ENCODE measurements at regions not wholly inside any gene's neighbourhood (a gene's known extent, or its start where the extent isn't known, plus 50 kb on each side); places are given as distances from the start of the nearest gene placed in this dataset.

GRCh38 chr5:173691931-173692330, 75.5 kb upstream of the BOD1 start:
- no peak overlapping the region for H3K27ac Mint-ChIP-seq (ENCODE audit: low read depth, unreplicated experiment)
- no TSS peak for BruUV-seq (replicated peaks)
- no peak for DNase-seq (ENCODE audit: unreplicated experiment)
- TF ChIP-seq CTCF (IDR thresholded peaks at IDR 0.05; ENCODE audit: unreplicated experiment): no peak
- H3K36me3 Mint-ChIP-seq (ENCODE audit: insufficient read depth, unreplicated experiment): no peaks in the 10 kb centered on the region
- no peak overlapping the region for H3K4me3 Mint-ChIP-seq (ENCODE audit: unreplicated experiment)
- CTCF ChIA-PET: interaction anchor here (0.6 kb wide), 1 partner anchor 9 kb away, joined by 3 read pairs; no protein-coding TSS in a partner anchor
- H3K4me1 Mint-ChIP-seq (ENCODE audit: insufficient read depth, unreplicated experiment): peaks cover 2% of the 10 kb centered on the region
- H3K9me3 Mint-ChIP-seq (ENCODE audit: unreplicated experiment): no peaks in the 10 kb centered on the region
- POLR2A ChIA-PET: interaction anchor here (1.2 kb wide), 1 partner anchor 26 kb away, joined by 3 read pairs; no protein-coding TSS in a partner anchor
- no peaks in the 10 kb centered on the region for H3K27me3 Mint-ChIP-seq (ENCODE audit: insufficient read depth, unreplicated experiment)
- intact Hi-C loops (cut with micrococcal nuclease): no loop called here

GRCh38 chr5:173693670-173694069, 77.2 kb upstream of the BOD1 start:
- H3K4me1 Mint-ChIP-seq (ENCODE audit: insufficient read depth, unreplicated experiment): no peaks in the 10 kb centered on the region
- no TSS peak for BruUV-seq (replicated peaks)
- no peak overlapping the region for H3K4me3 Mint-ChIP-seq (ENCODE audit: unreplicated experiment)
- no peak overlapping the region for H3K27ac Mint-ChIP-seq (ENCODE audit: low read depth, unreplicated experiment)
- no peaks in the 10 kb centered on the region for H3K36me3 Mint-ChIP-seq (ENCODE audit: insufficient read depth, unreplicated experiment)
- DNase-seq (ENCODE audit: unreplicated experiment): no peak
- ChIA-PET CTCF (interaction anchor here (0.6 to 1.6 kb wide), 5 partner anchors 15 to 1231 kb away, joined by 3 to 6 read pairs (median 4); no protein-coding TSS in a partner anchor), POLR2A (no interaction called here)
- no peaks in the 10 kb centered on the region for H3K27me3 Mint-ChIP-seq (ENCODE audit: insufficient read depth, unreplicated experiment)
- no peaks in the 10 kb centered on the region for H3K9me3 Mint-ChIP-seq (ENCODE audit: unreplicated experiment)
- no peak for TF ChIP-seq CTCF (IDR thresholded peaks at IDR 0.05; ENCODE audit: unreplicated experiment)
- intact Hi-C loops (cut with micrococcal nuclease): no loop called here

- POLR2A ChIA-PET: interaction anchor here (1.3 to 1.7 kb wide), 2 partner anchors 11 to 219 kb away, joined by 3 read pairs; no protein-coding TSS in a partner anchor
- no peaks in the 10 kb centered on the region for H3K4me1 Mint-ChIP-seq (ENCODE audit: insufficient read depth, unreplicated experiment)
- no peaks in the 10 kb centered on the region for H3K9me3 Mint-ChIP-seq (ENCODE audit: unreplicated experiment)
- no peak for TF ChIP-seq CTCF (IDR thresholded peaks at IDR 0.05; ENCODE audit: unreplicated experiment)
- H3K36me3 Mint-ChIP-seq (ENCODE audit: insufficient read depth, unreplicated experiment): no peaks in the 10 kb centered on the region
- no peak overlapping the region for H3K4me3 Mint-ChIP-seq (ENCODE audit: unreplicated experiment)
- intact Hi-C loops (cut with micrococcal nuclease): no loop called here
- no TSS peak for BruUV-seq (replicated peaks)
- CTCF ChIA-PET: no interaction called here
- no peak overlapping the region for H3K27ac Mint-ChIP-seq (ENCODE audit: low read depth, unreplicated experiment)
- no peaks in the 10 kb centered on the region for H3K27me3 Mint-ChIP-seq (ENCODE audit: insufficient read depth, unreplicated experiment)
- no peak for DNase-seq (ENCODE audit: unreplicated experiment)
Measured at GRCh38 chr5:173696216-173696615, 79.8 kb upstream of the BOD1 start.

- intact Hi-C loops (cut with micrococcal nuclease): no loop called here
Measured at GRCh38 chr5:173697931-173698579, 81.6 kb upstream of the BOD1 start.

More at GRCh38 chr5:173697931-173698579, 81.6 kb upstream of the BOD1 start:
- H3K27me3 Mint-ChIP-seq (ENCODE audit: insufficient read depth, unreplicated experiment): no peaks in the 10 kb centered on the region
- no TSS peak for BruUV-seq (replicated peaks)
- CTCF ChIA-PET: interaction anchor here (0.6 kb wide), 1 partner anchor 725 kb away, joined by 3 read pairs; no protein-coding TSS in a partner anchor
- H3K27ac Mint-ChIP-seq (ENCODE audit: low read depth, unreplicated experiment): no peak overlapping the region
- H3K4me3 Mint-ChIP-seq (ENCODE audit: unreplicated experiment): no peak overlapping the region
- H3K9me3 Mint-ChIP-seq (ENCODE audit: unreplicated experiment): no peaks in the 10 kb centered on the region
- POLR2A ChIA-PET: interaction anchor here (1.7 kb wide), 1 partner anchor 9 kb away, joined by 3 read pairs; no protein-coding TSS in a partner anchor
- H3K36me3 Mint-ChIP-seq (ENCODE audit: insufficient read depth, unreplicated experiment): no peaks in the 10 kb centered on the region
- no peak for TF ChIP-seq CTCF (IDR thresholded peaks at IDR 0.05; ENCODE audit: unreplicated experiment)
- H3K4me1 Mint-ChIP-seq (ENCODE audit: insufficient read depth, unreplicated experiment): no peaks in the 10 kb centered on the region
- no peak for DNase-seq (ENCODE audit: unreplicated experiment)
